ENCODE measurements at regions not wholly inside any gene's neighbourhood (a gene's known extent, or its start where the extent isn't known, plus 50 kb on each side); places are given as distances from the start of the nearest gene placed in this dataset.
"Not testable (repeated sequence)": the region's sequence is repeated elsewhere in the genome, so short reads cannot be mapped to it uniquely, and the experiment has no call there.

DNA sequence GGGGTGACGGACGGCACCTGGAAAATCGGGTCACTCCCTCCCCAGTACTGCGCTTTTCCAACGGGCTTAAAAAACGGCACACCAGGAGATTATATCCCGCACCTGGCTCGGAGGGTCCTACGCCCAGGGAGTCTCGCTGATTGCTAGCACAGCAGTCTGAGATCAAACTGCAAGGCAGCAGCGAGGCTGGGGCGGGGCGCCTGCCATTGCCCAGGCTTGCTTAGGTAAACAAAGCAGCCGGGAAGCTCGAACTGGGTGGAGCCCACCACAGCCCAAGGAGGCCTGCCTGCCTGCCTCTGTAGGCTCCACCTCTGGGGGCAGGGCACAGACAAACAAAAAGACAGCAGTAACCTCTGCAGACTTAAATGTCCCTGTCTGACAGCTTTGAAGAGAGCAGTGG is 321.7 kb upstream of the NRSN1 start:
- H3K9ac ChIP-seq (ENCODE audit: insufficient read depth, low read depth, low read length); H3K27ac ChIP-seq (ENCODE audit: extremely low read length, insufficient read depth, low read length); H3K9me3 ChIP-seq (ENCODE audit: low read length); H3K79me2 ChIP-seq (ENCODE audit: insufficient read depth, low read length); H3K27me3 ChIP-seq (ENCODE audit: control insufficient read depth in 1 of 2, insufficient read depth in 2 of 2, low read length in 2 of 2); in situ Hi-C loops (cut with HindIII; ENCODE audit: extremely low pct_ligation_motif_present, low pct_unique_long_range_greater_than_20kb); H2AFZ ChIP-seq (ENCODE audit: low read length); POLR2A ChIA-PET; CTCF ChIA-PET (ENCODE audit: low intra/inter-chr PET ratio, low total read pairs); H3K4me2 ChIP-seq (ENCODE audit: low read depth, low read length); DNase-seq (ENCODE audit: low spot score); BruUV-seq (replicated peaks); H3K4me1 ChIP-seq (ENCODE audit: insufficient read depth, low read length); ATAC-seq; H4K20me1 ChIP-seq (ENCODE audit: insufficient read depth, low read length); H3K36me3 ChIP-seq (replicated peaks in 1 of 2; ENCODE audit: control insufficient read depth in 1 of 2, insufficient read depth in 2 of 2, low read length in 2 of 2); FAIRE-seq; intact Hi-C loops (cut with micrococcal nuclease; ENCODE audit: unreplicated experiment); H3K4me3 ChIP-seq (replicated peaks in 1 of 3; ENCODE audit: insufficient read depth in 1 of 3, low read depth in 2 of 3, low read length in 3 of 3); TF ChIP-seq FOXA1 (IDR thresholded peaks at IDR 0.05): not testable (repeated sequence)
- whole genome bisulfite sequencing (ENCODE audit: low lambda C conversion rate): 30% methylated on average over 6 of the region's 15 CpGs
- 0 out of 2 replicates have a peak, but pooled peaks have one; percentile 35 for TF ChIP-seq FOXA3 (CRISPR knock-in tag; IDR thresholded peaks at IDR 0.05)
- TF ChIP-seq FOXA1 (CRISPR knock-in tag; IDR thresholded peaks at IDR 0.05): peak; percentile 73

DNA sequence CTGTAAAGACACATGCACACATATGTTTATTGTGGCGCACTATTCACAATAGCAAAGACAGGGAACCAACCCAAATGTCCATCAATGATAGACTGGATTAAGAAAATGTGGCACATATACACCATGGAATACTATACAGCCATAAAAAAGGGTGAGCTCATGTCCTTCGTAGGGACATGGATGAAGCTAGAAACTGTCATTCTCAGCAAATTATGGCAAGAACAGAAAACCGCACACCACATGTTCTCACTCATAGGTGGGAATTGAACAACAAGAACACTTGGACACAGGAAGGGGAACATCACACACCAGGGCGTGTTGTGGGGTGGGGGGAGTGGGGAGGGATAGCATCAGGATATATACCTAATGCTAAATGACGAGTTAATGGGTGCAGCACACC is 304.9 kb upstream of the NRSN1 start:
- DNase-seq (ENCODE audit: low spot score); H3K4me1 ChIP-seq (ENCODE audit: insufficient read depth, low read length); H3K79me2 ChIP-seq (ENCODE audit: insufficient read depth, low read length); H3K27ac ChIP-seq (ENCODE audit: extremely low read length, insufficient read depth, low read length); H3K9ac ChIP-seq (ENCODE audit: insufficient read depth, low read depth, low read length); H3K4me3 ChIP-seq (replicated peaks in 1 of 3; ENCODE audit: insufficient read depth in 1 of 3, low read depth in 2 of 3, low read length in 3 of 3); in situ Hi-C loops (cut with HindIII; ENCODE audit: extremely low pct_ligation_motif_present, low pct_unique_long_range_greater_than_20kb); H4K20me1 ChIP-seq (ENCODE audit: insufficient read depth, low read length); intact Hi-C loops (cut with micrococcal nuclease; ENCODE audit: unreplicated experiment); H2AFZ ChIP-seq (ENCODE audit: low read length); CTCF ChIA-PET (ENCODE audit: low intra/inter-chr PET ratio, low total read pairs); BruUV-seq (replicated peaks); H3K36me3 ChIP-seq (replicated peaks in 1 of 2; ENCODE audit: control insufficient read depth in 1 of 2, insufficient read depth in 2 of 2, low read length in 2 of 2); POLR2A ChIA-PET; H3K27me3 ChIP-seq (ENCODE audit: control insufficient read depth in 1 of 2, insufficient read depth in 2 of 2, low read length in 2 of 2); FAIRE-seq; ATAC-seq; H3K4me2 ChIP-seq (ENCODE audit: low read depth, low read length); H3K9me3 ChIP-seq (ENCODE audit: low read length): not testable (repeated sequence)
- TF ChIP-seq MAFK (conservative IDR thresholded peaks at IDR 0.05 in 1 of 2, IDR thresholded peaks at IDR 0.05 in 1 of 2; ENCODE audit: low read length in 2 of 2) (peak; percentile 52 to 68; a peak in 3 of 4 replicates), MAFF (IDR thresholded peaks at IDR 0.05; ENCODE audit: low read depth, low read length) (0 out of 2 replicates have a peak, but pooled peaks have one; percentile 24)
- WGBS (ENCODE audit: low lambda C conversion rate): 54% methylated on average over 5 of the region's 5 CpGs

Measured in HepG2 (cell line).